ENCODE measurements at regions not wholly inside any gene's neighbourhood (a gene's known extent, or its start where the extent isn't known, plus 50 kb on each side); places are given as distances from the start of the nearest gene placed in this dataset.

GRCh38 chr2:3117650-3118216 lies 259.9 kb downstream of the EIPR1 start:
- TF ChIP-seq CTCF (IDR thresholded peaks at IDR 0.05 in 2 of 3, conservative IDR thresholded peaks at IDR 0.05 in 1 of 3; ENCODE audit: insufficient read depth in 2 of 3, low read depth in 1 of 3, low read length in 3 of 3) (no peak), RERE (CRISPR knock-in tag; IDR thresholded peaks at IDR 0.05; ENCODE audit: borderline replicate concordance) (no peak), NFXL1 (CRISPR knock-in tag; IDR thresholded peaks at IDR 0.05) (no peak), STAT6 (CRISPR knock-in tag; IDR thresholded peaks at IDR 0.05) (no peak), KDM1A (IDR thresholded peaks at IDR 0.05) (no peak), CEBPB (tag; IDR thresholded peaks at IDR 0.05) (no peak), TEAD4 (IDR thresholded peaks at IDR 0.05; ENCODE audit: low read length) (no peak), TEAD4 (CRISPR knock-in tag; IDR thresholded peaks at IDR 0.05; ENCODE audit: borderline replicate concordance) (no peak), MAX (CRISPR knock-in tag; IDR thresholded peaks at IDR 0.05) (no peak), GTF2B (IDR thresholded peaks at IDR 0.05; ENCODE audit: extremely low read depth, insufficient read length) (no peak), KDM2B (CRISPR knock-in tag; IDR thresholded peaks at IDR 0.05) (no peak), RFX5 (IDR thresholded peaks at IDR 0.05; ENCODE audit: low read depth, low read length) (no peak), BACH1 (tag; IDR thresholded peaks at IDR 0.05) (no peak), FOXK1 (CRISPR knock-in tag; IDR thresholded peaks at IDR 0.05; ENCODE audit: borderline replicate concordance) (no peak)

All from K562 (cell line).